ENCODE measurements at regions not wholly inside any gene's neighbourhood (a gene's known extent, or its start where the extent isn't known, plus 50 kb on each side); places are given as distances from the start of the nearest gene placed in this dataset.

DNA sequence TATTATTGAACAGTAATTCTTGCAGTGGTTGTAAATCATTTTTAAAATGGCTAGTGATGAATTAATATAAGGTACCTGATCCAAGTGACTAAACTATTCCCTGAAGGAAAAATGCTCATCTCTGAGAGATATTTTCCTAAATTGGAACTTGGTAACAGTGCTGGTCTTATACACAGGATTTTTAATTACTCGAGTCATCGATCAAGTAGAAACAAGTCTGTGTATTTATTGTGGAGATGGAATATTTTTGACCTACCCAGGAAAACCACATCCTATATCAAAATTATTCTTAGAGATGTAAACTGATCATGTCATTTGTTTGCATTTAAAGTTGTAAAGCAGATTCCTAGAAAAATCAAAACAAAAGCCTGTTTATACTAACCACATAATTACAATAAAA lies 166.9 kb downstream of the MOXD1 start:
- no peaks in the 10 kb centered on the region for H3K4me1 ChIP-seq (ENCODE audit: control insufficient read depth, insufficient read depth, low read length)

DNA sequence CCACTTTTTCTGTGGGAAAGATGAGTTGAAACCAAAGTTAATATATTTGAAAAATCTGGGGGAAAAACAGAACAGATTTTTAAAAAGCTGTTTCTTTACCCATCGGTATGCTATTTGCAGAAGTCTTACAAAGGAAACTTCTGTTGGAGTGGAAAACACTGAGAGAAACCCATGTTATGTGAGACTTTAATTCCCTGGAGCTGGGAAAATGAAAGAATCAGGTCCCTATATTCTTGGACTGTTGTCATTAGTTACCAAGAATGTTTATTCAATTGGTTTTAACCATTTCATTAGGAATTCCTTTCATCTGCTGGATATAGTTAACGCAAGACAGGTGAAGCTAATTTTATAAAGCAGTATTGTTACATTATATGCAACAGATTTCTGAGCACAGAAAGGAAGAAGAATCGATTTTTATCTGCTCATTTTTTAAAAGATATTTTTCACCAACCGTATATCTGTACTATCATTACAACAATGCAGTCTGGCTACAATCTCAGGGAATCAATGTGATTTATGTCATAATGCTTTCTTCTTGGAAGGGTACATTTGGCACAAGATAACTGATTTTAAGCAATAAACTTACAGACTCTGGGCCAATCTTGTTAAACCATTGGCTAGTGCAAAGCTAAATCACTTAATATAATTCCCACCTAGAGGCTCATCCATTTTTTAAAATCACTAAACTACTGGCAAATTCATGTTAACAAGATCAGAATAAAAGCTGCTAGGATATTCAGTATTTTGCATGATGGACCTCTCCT lies 170.0 kb downstream of the MOXD1 start:
- H3K9me3 ChIP-seq (replicated peaks; ENCODE audit: control insufficient read depth, insufficient read depth, low read length): no peaks in the 10 kb centered on the region; the same call in 2 of the 3 replicates
- BruUV-seq (replicated peaks): no TSS peak
- no peak for TF ChIP-seq SRF (IDR thresholded peaks at IDR 0.05; ENCODE audit: low read depth in 2 of 2, low read length in 2 of 2)
- TF ChIP-seq, protein P1, sequence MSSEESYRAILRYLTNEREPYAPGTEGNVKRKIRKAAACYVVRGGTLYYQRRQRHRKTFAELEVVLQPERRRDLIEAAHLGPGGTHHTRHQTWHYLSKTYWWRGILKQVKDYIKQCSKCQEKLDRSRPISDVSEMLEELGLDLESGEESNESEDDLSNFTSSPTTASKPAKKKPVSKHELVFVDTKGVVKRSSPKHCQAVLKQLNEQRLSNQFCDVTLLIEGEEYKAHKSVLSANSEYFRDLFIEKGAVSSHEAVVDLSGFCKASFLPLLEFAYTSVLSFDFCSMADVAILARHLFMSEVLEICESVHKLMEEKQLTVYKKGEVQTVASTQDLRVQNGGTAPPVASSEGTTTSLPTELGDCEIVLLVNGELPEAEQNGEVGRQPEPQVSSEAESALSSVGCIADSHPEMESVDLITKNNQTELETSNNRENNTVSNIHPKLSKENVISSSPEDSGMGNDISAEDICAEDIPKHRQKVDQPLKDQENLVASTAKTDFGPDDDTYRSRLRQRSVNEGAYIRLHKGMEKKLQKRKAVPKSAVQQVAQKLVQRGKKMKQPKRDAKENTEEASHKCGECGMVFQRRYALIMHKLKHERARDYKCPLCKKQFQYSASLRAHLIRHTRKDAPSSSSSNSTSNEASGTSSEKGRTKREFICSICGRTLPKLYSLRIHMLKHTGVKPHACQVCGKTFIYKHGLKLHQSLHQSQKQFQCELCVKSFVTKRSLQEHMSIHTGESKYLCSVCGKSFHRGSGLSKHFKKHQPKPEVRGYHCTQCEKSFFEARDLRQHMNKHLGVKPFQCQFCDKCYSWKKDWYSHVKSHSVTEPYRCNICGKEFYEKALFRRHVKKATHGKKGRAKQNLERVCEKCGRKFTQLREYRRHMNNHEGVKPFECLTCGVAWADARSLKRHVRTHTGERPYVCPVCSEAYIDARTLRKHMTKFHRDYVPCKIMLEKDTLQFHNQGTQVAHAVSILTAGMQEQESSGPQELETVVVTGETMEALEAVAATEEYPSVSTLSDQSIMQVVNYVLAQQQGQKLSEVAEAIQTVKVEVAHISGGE (CRISPR knock-in tag; IDR thresholded peaks at IDR 0.05): no peak
- no peak for TF ChIP-seq PAX8 (IDR thresholded peaks at IDR 0.05)
- no peak for TF ChIP-seq STAT3 (IDR thresholded peaks at IDR 0.05; ENCODE audit: low read depth, low read length)
- TF ChIP-seq, protein P2, sequence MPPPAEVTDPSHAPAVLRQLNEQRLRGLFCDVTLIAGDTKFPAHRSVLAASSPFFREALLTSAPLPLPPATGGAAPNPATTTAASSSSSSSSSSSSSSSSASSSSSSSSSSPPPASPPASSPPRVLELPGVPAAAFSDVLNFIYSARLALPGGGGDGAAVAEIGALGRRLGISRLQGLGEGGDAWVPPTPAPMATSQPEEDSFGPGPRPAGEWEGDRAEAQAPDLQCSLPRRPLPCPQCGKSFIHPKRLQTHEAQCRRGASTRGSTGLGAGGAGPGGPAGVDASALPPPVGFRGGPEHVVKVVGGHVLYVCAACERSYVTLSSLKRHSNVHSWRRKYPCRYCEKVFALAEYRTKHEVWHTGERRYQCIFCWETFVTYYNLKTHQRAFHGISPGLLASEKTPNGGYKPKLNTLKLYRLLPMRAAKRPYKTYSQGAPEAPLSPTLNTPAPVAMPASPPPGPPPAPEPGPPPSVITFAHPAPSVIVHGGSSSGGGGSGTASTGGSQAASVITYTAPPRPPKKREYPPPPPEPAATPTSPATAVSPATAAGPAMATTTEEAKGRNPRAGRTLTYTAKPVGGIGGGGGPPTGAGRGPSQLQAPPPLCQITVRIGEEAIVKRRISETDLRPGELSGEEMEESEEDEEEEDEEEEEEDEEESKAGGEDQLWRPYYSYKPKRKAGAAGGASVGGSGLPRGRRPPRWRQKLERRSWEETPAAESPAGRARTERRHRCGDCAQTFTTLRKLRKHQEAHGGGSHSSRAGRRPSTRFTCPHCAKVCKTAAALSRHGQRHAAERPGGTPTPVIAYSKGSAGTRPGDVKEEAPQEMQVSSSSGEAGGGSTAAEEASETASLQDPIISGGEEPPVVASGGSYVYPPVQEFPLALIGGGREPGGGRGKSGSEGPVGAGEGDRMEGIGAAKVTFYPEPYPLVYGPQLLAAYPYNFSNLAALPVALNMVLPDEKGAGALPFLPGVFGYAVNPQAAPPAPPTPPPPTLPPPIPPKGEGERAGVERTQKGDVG (CRISPR knock-in tag; IDR thresholded peaks at IDR 0.05): no peak
- no peak for TF ChIP-seq MYC (IDR thresholded peaks at IDR 0.05; ENCODE audit: insufficient read depth, insufficient read length, insufficient replicate concordance, low read length, severe bottlenecking)
- TF ChIP-seq SIN3A (IDR thresholded peaks at IDR 0.05; ENCODE audit: low read depth, low read length): no peak
- no peaks in the 10 kb centered on the region for H3K27me3 ChIP-seq (replicated peaks in 1 of 2; ENCODE audit: control insufficient read depth in 2 of 2, insufficient read depth in 2 of 2, low read length in 1 of 2)
- ChIA-PET RAD21 (ENCODE audit: unreplicated experiment) (no interaction called here), CTCF (interaction anchor here (1.0 to 1.5 kb wide), 2 partner anchors 13 to 48 kb away, joined by 3 to 6 read pairs; no protein-coding TSS in a partner anchor), POLR2A (no interaction called here), SMC1A (ENCODE audit: uncharacterized antibody, unreplicated experiment) (no interaction called here)
- intact Hi-C loops (cut with micrococcal nuclease; ENCODE audit: unreplicated experiment) (no loop called here), in situ Hi-C loops (cut with MboI) (no loop called here)
- H3K36me3 ChIP-seq (ENCODE audit: control insufficient read depth in 2 of 2, insufficient read depth in 2 of 2, low read length in 1 of 2): no peaks in the 10 kb centered on the region
- H3K9ac ChIP-seq (ENCODE audit: control insufficient read depth, insufficient read depth, low read length): no peak overlapping the region
- DNase-seq (ENCODE audit: low read depth, low spot score) (no peak), FAIRE-seq (no peak), ATAC-seq (no peak)
- H3K4me1 ChIP-seq (ENCODE audit: control insufficient read depth, insufficient read depth, low read length): no peaks in the 10 kb centered on the region
- H3K4me3 ChIP-seq: no peak overlapping the region
- H3K4me2 ChIP-seq (ENCODE audit: control insufficient read depth, insufficient read depth): no peak overlapping the region
- no peaks in the 10 kb centered on the region for H4K20me1 ChIP-seq (ENCODE audit: control insufficient read depth, insufficient read depth)
- H2AFZ ChIP-seq (ENCODE audit: control insufficient read depth, low read depth, low read length): no peak overlapping the region
- 37% methylated on average over 4 of the region's 4 CpGs for WGBS (ENCODE audit: insufficient coverage, insufficient replicate concordance, low lambda C conversion rate, missing lambda C conversion rate)
- no peaks in the 10 kb centered on the region for H3K79me2 ChIP-seq (ENCODE audit: control insufficient read depth, insufficient read depth, low read length)
- no peak overlapping the region for H3K27ac ChIP-seq (ENCODE audit: control insufficient read depth, insufficient read depth)

More for the DNA sequence above, 166.9 kb downstream of the MOXD1 start:
- H3K79me2 ChIP-seq (ENCODE audit: control insufficient read depth, insufficient read depth, low read length): no peaks in the 10 kb centered on the region
- WGBS (ENCODE audit: insufficient coverage, insufficient replicate concordance, low lambda C conversion rate, missing lambda C conversion rate): 91% methylated on average over 2 of the region's 2 CpGs
- no TSS peak for BruUV-seq (replicated peaks)
- FAIRE-seq (no peak), ATAC-seq (no peak), DNase-seq (ENCODE audit: low read depth, low spot score) (no peak)
- H3K4me2 ChIP-seq (ENCODE audit: control insufficient read depth, insufficient read depth): no peak overlapping the region
- TF ChIP-seq NBN (IDR thresholded peaks at IDR 0.05): no peak
- peaks cover 0 to 2% of the 10 kb centered on the region in 2 experiments; a peak in 1 of 4 replicates for H3K27me3 ChIP-seq (replicated peaks in 1 of 2; ENCODE audit: control insufficient read depth in 2 of 2, insufficient read depth in 2 of 2, low read length in 1 of 2)
- CTCF ChIA-PET: no interaction called here
- H3K9ac ChIP-seq (ENCODE audit: control insufficient read depth, insufficient read depth, low read length): no peak overlapping the region
- H3K9me3 ChIP-seq (replicated peaks; ENCODE audit: control insufficient read depth, insufficient read depth, low read length): no peaks in the 10 kb centered on the region
- H3K36me3 ChIP-seq (ENCODE audit: control insufficient read depth in 2 of 2, insufficient read depth in 2 of 2, low read length in 1 of 2): no peaks in the 10 kb centered on the region
- SMC1A ChIA-PET (ENCODE audit: uncharacterized antibody, unreplicated experiment): no interaction called here
- no peaks in the 10 kb centered on the region for H4K20me1 ChIP-seq (ENCODE audit: control insufficient read depth, insufficient read depth)
- no peak overlapping the region for H3K4me3 ChIP-seq
- POLR2A ChIA-PET: no interaction called here
- no peak overlapping the region for H2AFZ ChIP-seq (ENCODE audit: control insufficient read depth, low read depth, low read length)
- no peak overlapping the region for H3K27ac ChIP-seq (ENCODE audit: control insufficient read depth, insufficient read depth)
- intact Hi-C loops (cut with micrococcal nuclease; ENCODE audit: unreplicated experiment): no loop called here
- in situ Hi-C loops (cut with MboI): no loop called here
- RAD21 ChIA-PET (ENCODE audit: unreplicated experiment): no interaction called here

Measured in GM12878 (cell line).